Coronary artery (tissue), 2 donors: ENCODE measurements at regions not wholly inside any gene's neighbourhood (a gene's known extent, or its start where the extent isn't known, plus 50 kb on each side); places are given as distances from the start of the nearest gene placed in this dataset.

Source experiments
- DNase-seq: peaks from one replicate; pipeline ENCODE4 v3.0.0-alpha.2; 2017; ENCODE audit warnings: low spot score
- H3K27ac ChIP-seq, 2 donors: fragments of 200-600 bp; sonication (generic); one replicate each; pipeline ENCODE4 v1.5.1; 2016 to 2019
- H3K4me3 ChIP-seq: fragments of 200-600 bp; sonication (generic); 2 replicates; pipeline ENCODE4 v1.5.1; 2016; ENCODE audit warnings: mild to moderate bottlenecking, moderate library complexity
- CTCF ChIP-seq: fragments of 200-600 bp; sonication (generic); IDR thresholded peaks from one replicate; pipeline ENCODE4 v1.5.1; 2019; ENCODE audit warnings: antibody characterized with exemption

- no peak for TF ChIP-seq CTCF
- Histone ChIP-seq H3K27ac (no peak overlapping the region), H3K4me3 (no peak overlapping the region)
- DNase-seq, result no peak
Observed at GRCh38 chr7:52009181-52009580, 692.6 kb upstream of the COBL start.

- no peak for TF ChIP-seq CTCF
- Histone ChIP-seq H3K4me3 (no peak overlapping the region), H3K27ac (no peak overlapping the region)
- no peak for DNase-seq
Observed at GRCh38 chr7:52006674-52007073, 690.1 kb upstream of the COBL start.

- Histone ChIP-seq H3K4me3 (no peak overlapping the region), H3K27ac (no peak overlapping the region)
- no peak for DNase-seq
- TF ChIP-seq CTCF, result no peak
Observed at GRCh38 chr7:52005613-52006012, 689.0 kb upstream of the COBL start.

- Histone ChIP-seq H3K4me3 (no peak overlapping the region), H3K27ac (no peak overlapping the region)
- no peak for DNase-seq
- TF ChIP-seq CTCF, result no peak
Observed at GRCh38 chr7:51995596-51996179, 679.1 kb upstream of the COBL start.

GRCh38 chr7:51982653-51983052 lies 666.0 kb upstream of the COBL start:
- H3K27ac ChIP-seq, result no peak overlapping the region
- no peak for DNase-seq
- TF ChIP-seq CTCF, result no peak
- H3K4me3 ChIP-seq, result no peak overlapping the region

GRCh38 chr7:51980812-51981211 lies 664.2 kb upstream of the COBL start:
- no peak overlapping the region for H3K27ac ChIP-seq
- no peak for TF ChIP-seq CTCF
- no peak overlapping the region for H3K4me3 ChIP-seq
- DNase-seq, result no peak

GRCh38 chr7:51980313-51980712 lies 663.7 kb upstream of the COBL start:
- H3K4me3 ChIP-seq, result no peak overlapping the region
- no peak for DNase-seq
- TF ChIP-seq CTCF, result no peak
- no peak overlapping the region for H3K27ac ChIP-seq
